ENCODE measurements at regions not wholly inside any gene's neighbourhood (a gene's known extent, or its start where the extent isn't known, plus 50 kb on each side); places are given as distances from the start of the nearest gene placed in this dataset.
A peak's percentile ranks its signal among the peaks of the same experiment; 100 is the strongest.

GRCh38 chr13:97621025-97621424 lies 187.1 kb downstream of the RAP2A start:
- Histone ChIP-seq H3K4me1 (ENCODE audit: control insufficient read depth in 2 of 2, insufficient read depth in 2 of 2, low read length in 2 of 2) (no peaks in the 10 kb centered on the region), H3K36me3 (ENCODE audit: control insufficient read depth in 2 of 3, insufficient read depth in 3 of 3, low read length in 3 of 3) (no peaks in the 10 kb centered on the region), H3K27me3 (ENCODE audit: control insufficient read depth in 2 of 2, insufficient read depth in 2 of 2, low read length in 2 of 2) (no peaks in the 10 kb centered on the region), H3K4me3 (ENCODE audit: low read length) (no peak overlapping the region), H3K9me3 (ENCODE audit: control insufficient read depth in 2 of 3, low read length in 3 of 3) (no peaks in the 10 kb centered on the region), H3K27ac (ENCODE audit: low read depth, low read length) (no peak overlapping the region)
- no peaks in the 10 kb centered on the region for H3K36me3 Mint-ChIP-seq
- DNase-seq (no peak), ATAC-seq (no peak)
- CTCF ChIA-PET: no interaction called here
- H3K4me3 Mint-ChIP-seq: no peak overlapping the region
- H3K4me1 Mint-ChIP-seq: no peaks in the 10 kb centered on the region
- peaks cover 3 to 43% (median 19%) of the 10 kb centered on the region in 5 donors for H3K27me3 Mint-ChIP-seq
- POLR2A ChIA-PET: no interaction called here
- peaks cover 0 to 3% (median 0%) of the 10 kb centered on the region in 11 donors for H3K9me3 Mint-ChIP-seq
- intact Hi-C loops (cut with micrococcal nuclease): no loop called here
- no peak overlapping the region for H3K27ac Mint-ChIP-seq

GRCh38 chr13:97621631-97622030 lies 187.7 kb downstream of the RAP2A start:
- H3K36me3 ChIP-seq (ENCODE audit: control insufficient read depth in 2 of 3, insufficient read depth in 3 of 3, low read length in 3 of 3): no peaks in the 10 kb centered on the region
- no peaks in the 10 kb centered on the region for H3K27me3 ChIP-seq (ENCODE audit: control insufficient read depth in 2 of 2, insufficient read depth in 2 of 2, low read length in 2 of 2)
- DNase-seq (no peak), ATAC-seq (no peak)
- H3K27me3 Mint-ChIP-seq: peaks cover under 1 to 45% (median 18%) of the 10 kb centered on the region in 5 donors
- H3K27ac ChIP-seq (ENCODE audit: low read depth, low read length): no peak overlapping the region
- POLR2A ChIA-PET: no interaction called here
- H3K9me3 Mint-ChIP-seq: peaks cover 0 to 3% (median 0%) of the 10 kb centered on the region in 11 donors
- H3K4me1 ChIP-seq (ENCODE audit: control insufficient read depth in 2 of 2, insufficient read depth in 2 of 2, low read length in 2 of 2): no peaks in the 10 kb centered on the region
- H3K4me3 ChIP-seq (ENCODE audit: low read length): no peak overlapping the region
- intact Hi-C loops (cut with micrococcal nuclease): no loop called here
- H3K27ac Mint-ChIP-seq: no peak overlapping the region
- no peaks in the 10 kb centered on the region for H3K36me3 Mint-ChIP-seq
- H3K9me3 ChIP-seq (ENCODE audit: control insufficient read depth in 2 of 3, low read length in 3 of 3): no peaks in the 10 kb centered on the region
- no peak overlapping the region for H3K4me3 Mint-ChIP-seq
- no peaks in the 10 kb centered on the region for H3K4me1 Mint-ChIP-seq
- CTCF ChIA-PET: no interaction called here

- H3K9me3 ChIP-seq (ENCODE audit: control insufficient read depth in 2 of 3, low read length in 3 of 3): peaks cover 0 to 5% (median 0%) of the 10 kb centered on the region in 3 experiments
- no peak overlapping the region for H3K4me3 Mint-ChIP-seq
- H3K36me3 ChIP-seq (ENCODE audit: control insufficient read depth in 2 of 3, insufficient read depth in 3 of 3, low read length in 3 of 3): no peaks in the 10 kb centered on the region
- no peak for DNase-seq
- no peak overlapping the region for H3K27ac ChIP-seq (ENCODE audit: low read depth, low read length)
- no peak overlapping the region for H3K4me3 ChIP-seq (ENCODE audit: low read length)
- no peaks in the 10 kb centered on the region for H3K4me1 ChIP-seq (ENCODE audit: control insufficient read depth in 2 of 2, insufficient read depth in 2 of 2, low read length in 2 of 2)
- ChIA-PET POLR2A (no interaction called here), CTCF (no interaction called here)
- no peaks in the 10 kb centered on the region for H3K27me3 ChIP-seq (ENCODE audit: control insufficient read depth in 2 of 2, insufficient read depth in 2 of 2, low read length in 2 of 2)
- H3K4me1 Mint-ChIP-seq: no peaks in the 10 kb centered on the region
- no peak for ATAC-seq
- peaks cover under 1 to 15% (median 4%) of the 10 kb centered on the region in 11 donors for H3K9me3 Mint-ChIP-seq
- no peak overlapping the region for H3K27ac Mint-ChIP-seq
- intact Hi-C loops (cut with micrococcal nuclease): no loop called here
- H3K36me3 Mint-ChIP-seq: peaks cover 0 to 10% (median 0%) of the 10 kb centered on the region in 5 donors
- H3K27me3 Mint-ChIP-seq: peaks cover 0 to 57% (median 16%) of the 10 kb centered on the region in 5 donors
Observed at GRCh38 chr13:97627566-97627965, 193.6 kb downstream of the RAP2A start.

GRCh38 chr13:97629601-97630272 lies 195.8 kb downstream of the RAP2A start:
- Mint-ChIP-seq H3K36me3 (peaks cover 0 to 10% (median 0%) of the 10 kb centered on the region in 5 donors), H3K27ac (no peak overlapping the region), H3K9me3 (peaks cover 2 to 28% (median 7%) of the 10 kb centered on the region in 11 donors), H3K4me1 (no peaks in the 10 kb centered on the region), H3K4me3 (no peak overlapping the region), H3K27me3 (peaks cover 0 to 57% (median 22%) of the 10 kb centered on the region in 5 donors)
- intact Hi-C loops (cut with micrococcal nuclease): no loop called here
- ChIA-PET CTCF (no interaction called here), POLR2A (no interaction called here)
- Histone ChIP-seq H3K4me1 (ENCODE audit: control insufficient read depth in 2 of 2, insufficient read depth in 2 of 2, low read length in 2 of 2) (no peaks in the 10 kb centered on the region), H3K27ac (ENCODE audit: low read depth, low read length) (no peak overlapping the region), H3K36me3 (ENCODE audit: control insufficient read depth in 2 of 3, insufficient read depth in 3 of 3, low read length in 3 of 3) (no peaks in the 10 kb centered on the region), H3K27me3 (ENCODE audit: control insufficient read depth in 2 of 2, insufficient read depth in 2 of 2, low read length in 2 of 2) (no peaks in the 10 kb centered on the region), H3K9me3 (ENCODE audit: control insufficient read depth in 2 of 3, low read length in 3 of 3) (peaks cover 0 to 5% (median 0%) of the 10 kb centered on the region in 3 experiments), H3K4me3 (ENCODE audit: low read length) (no peak overlapping the region)
- ATAC-seq: no peak
- DNase-seq: no peak

GRCh38 chr13:97630725-97631124 lies 196.8 kb downstream of the RAP2A start:
- Histone ChIP-seq H3K27ac (ENCODE audit: low read depth, low read length) (no peak overlapping the region), H3K4me1 (ENCODE audit: control insufficient read depth in 2 of 2, insufficient read depth in 2 of 2, low read length in 2 of 2) (no peaks in the 10 kb centered on the region), H3K36me3 (ENCODE audit: control insufficient read depth in 2 of 3, insufficient read depth in 3 of 3, low read length in 3 of 3) (no peaks in the 10 kb centered on the region), H3K4me3 (ENCODE audit: low read length) (no peak overlapping the region), H3K27me3 (ENCODE audit: control insufficient read depth in 2 of 2, insufficient read depth in 2 of 2, low read length in 2 of 2) (no peaks in the 10 kb centered on the region), H3K9me3 (ENCODE audit: control insufficient read depth in 2 of 3, low read length in 3 of 3) (peaks cover 0 to 5% (median 0%) of the 10 kb centered on the region in 3 experiments)
- Mint-ChIP-seq H3K4me1 (no peaks in the 10 kb centered on the region), H3K27ac (no peak overlapping the region), H3K27me3 (peaks cover 0 to 47% (median 24%) of the 10 kb centered on the region in 5 donors), H3K4me3 (no peak overlapping the region), H3K36me3 (peaks cover 0 to 10% (median 0%) of the 10 kb centered on the region in 5 donors), H3K9me3 (peaks cover 2 to 28% (median 7%) of the 10 kb centered on the region in 11 donors)
- ChIA-PET POLR2A (no interaction called here), CTCF (no interaction called here)
- ATAC-seq (peak; percentile 24), DNase-seq (no peak)
- intact Hi-C loops (cut with micrococcal nuclease): no loop called here

- Mint-ChIP-seq H3K27ac (no peak overlapping the region), H3K27me3 (peaks cover 0 to 43% (median 22%) of the 10 kb centered on the region in 5 donors), H3K9me3 (peaks cover 2 to 28% (median 7%) of the 10 kb centered on the region in 11 donors), H3K36me3 (peaks cover 0 to 10% (median 0%) of the 10 kb centered on the region in 5 donors), H3K4me1 (no peaks in the 10 kb centered on the region), H3K4me3 (no peak overlapping the region)
- ChIA-PET CTCF (no interaction called here), POLR2A (no interaction called here)
- peaks cover 0 to 5% (median 0%) of the 10 kb centered on the region in 3 experiments for H3K9me3 ChIP-seq (ENCODE audit: control insufficient read depth in 2 of 3, low read length in 3 of 3)
- H3K4me3 ChIP-seq (ENCODE audit: low read length): no peak overlapping the region
- H3K36me3 ChIP-seq (ENCODE audit: control insufficient read depth in 2 of 3, insufficient read depth in 3 of 3, low read length in 3 of 3): no peaks in the 10 kb centered on the region
- intact Hi-C loops (cut with micrococcal nuclease): no loop called here
- H3K4me1 ChIP-seq (ENCODE audit: control insufficient read depth in 2 of 2, insufficient read depth in 2 of 2, low read length in 2 of 2): no peaks in the 10 kb centered on the region
- no peaks in the 10 kb centered on the region for H3K27me3 ChIP-seq (ENCODE audit: control insufficient read depth in 2 of 2, insufficient read depth in 2 of 2, low read length in 2 of 2)
- ATAC-seq: no peak
- DNase-seq: no peak
- H3K27ac ChIP-seq (ENCODE audit: low read depth, low read length): no peak overlapping the region
Observed at GRCh38 chr13:97631158-97631557, 197.2 kb downstream of the RAP2A start.

- Histone ChIP-seq H3K9me3 (ENCODE audit: control insufficient read depth in 2 of 3, low read length in 3 of 3) (no peaks in the 10 kb centered on the region), H3K4me1 (ENCODE audit: control insufficient read depth in 2 of 2, insufficient read depth in 2 of 2, low read length in 2 of 2) (no peaks in the 10 kb centered on the region), H3K4me3 (ENCODE audit: low read length) (no peak overlapping the region), H3K27ac (ENCODE audit: low read depth, low read length) (no peak overlapping the region), H3K36me3 (ENCODE audit: control insufficient read depth in 2 of 3, insufficient read depth in 3 of 3, low read length in 3 of 3) (no peaks in the 10 kb centered on the region), H3K27me3 (ENCODE audit: control insufficient read depth in 2 of 2, insufficient read depth in 2 of 2, low read length in 2 of 2) (no peaks in the 10 kb centered on the region)
- no peak overlapping the region for H3K4me3 Mint-ChIP-seq
- no peaks in the 10 kb centered on the region for H3K36me3 Mint-ChIP-seq
- no peaks in the 10 kb centered on the region for H3K4me1 Mint-ChIP-seq
- no peak for ATAC-seq
- ChIA-PET POLR2A (no interaction called here), CTCF (no interaction called here)
- peaks cover 0 to 3% (median 0%) of the 10 kb centered on the region in 5 donors for H3K27me3 Mint-ChIP-seq
- no peak overlapping the region for H3K27ac Mint-ChIP-seq
- peaks cover 0 to 2% (median 0%) of the 10 kb centered on the region in 11 donors for H3K9me3 Mint-ChIP-seq
- no peak for DNase-seq
- intact Hi-C loops (cut with micrococcal nuclease): no loop called here
Observed at GRCh38 chr13:97639236-97639635, 205.3 kb downstream of the RAP2A start.

Measured in naive thymus-derived CD4-positive, alpha-beta T cell (primary cell).